Activated CD8-positive, alpha-beta T cell treated with anti-CD3 and anti-CD28 coated beads for 36 hours (primary cell): ENCODE measurements at regions not wholly inside any gene's neighbourhood (a gene's known extent, or its start where the extent isn't known, plus 50 kb on each side); places are given as distances from the start of the nearest gene placed in this dataset.

Source experiments
- ATAC-seq: fragments of 200-7000 bp; cut with Tn5 transposase; one replicate; pipeline ENCODE4 v1.10.0; 2021; ENCODE audit warnings: mild to moderate bottlenecking, moderate library complexity
- CTCF ChIA-PET: fragments of 350-600 bp; sonication (Branson Sonifier 250); formaldehyde crosslinking; loops from one replicate; lab custom pipeline; 2021; ENCODE audit warnings: antibody characterized with exemption; lab: Charles Lee
- POLR2A ChIA-PET: fragments of 350-600 bp; sonication (Branson Sonifier 250); formaldehyde crosslinking; loops from one replicate; lab custom pipeline; 2021; ENCODE audit warnings: antibody characterized with exemption; lab: Charles Lee
- DNase-seq: peaks from one replicate; pipeline ENCODE4 v3.0.0-alpha.2; 2020
- H3K27ac Mint-ChIP-seq: one replicate; pipeline ENCODE4 v1.8.0; 2021; ENCODE audit warnings: mild to moderate bottlenecking, mixed read lengths
- H3K27me3 Mint-ChIP-seq: one replicate; pipeline ENCODE4 v1.8.0; 2021; ENCODE audit warnings: mixed read lengths
- H3K36me3 Mint-ChIP-seq: one replicate; pipeline ENCODE4 v1.8.0; 2021; ENCODE audit warnings: low read depth, mixed read lengths
- H3K4me1 Mint-ChIP-seq: one replicate; pipeline ENCODE4 v1.8.0; 2021; ENCODE audit warnings: low read depth, mixed read lengths
- H3K4me3 Mint-ChIP-seq: one replicate; pipeline ENCODE4 v1.8.0; 2021; ENCODE audit warnings: mild to moderate bottlenecking, moderate library complexity, mixed read lengths
- H3K9me3 Mint-ChIP-seq: one replicate; pipeline ENCODE4 v1.8.0; 2021; ENCODE audit warnings: mixed read lengths
- CTCF ChIP-seq: fragments of 200-600 bp; IDR thresholded peaks from one replicate; pipeline ENCODE4 v1.8.0; 2022; ENCODE audit warnings: antibody characterized with exemption, mild to moderate bottlenecking
- intact Hi-C: fragments of 100-400 bp; cut with micrococcal nuclease; formaldehyde crosslinking; loops from one replicate; pipeline ENCODE4 v1.10.0; 2022

DNA sequence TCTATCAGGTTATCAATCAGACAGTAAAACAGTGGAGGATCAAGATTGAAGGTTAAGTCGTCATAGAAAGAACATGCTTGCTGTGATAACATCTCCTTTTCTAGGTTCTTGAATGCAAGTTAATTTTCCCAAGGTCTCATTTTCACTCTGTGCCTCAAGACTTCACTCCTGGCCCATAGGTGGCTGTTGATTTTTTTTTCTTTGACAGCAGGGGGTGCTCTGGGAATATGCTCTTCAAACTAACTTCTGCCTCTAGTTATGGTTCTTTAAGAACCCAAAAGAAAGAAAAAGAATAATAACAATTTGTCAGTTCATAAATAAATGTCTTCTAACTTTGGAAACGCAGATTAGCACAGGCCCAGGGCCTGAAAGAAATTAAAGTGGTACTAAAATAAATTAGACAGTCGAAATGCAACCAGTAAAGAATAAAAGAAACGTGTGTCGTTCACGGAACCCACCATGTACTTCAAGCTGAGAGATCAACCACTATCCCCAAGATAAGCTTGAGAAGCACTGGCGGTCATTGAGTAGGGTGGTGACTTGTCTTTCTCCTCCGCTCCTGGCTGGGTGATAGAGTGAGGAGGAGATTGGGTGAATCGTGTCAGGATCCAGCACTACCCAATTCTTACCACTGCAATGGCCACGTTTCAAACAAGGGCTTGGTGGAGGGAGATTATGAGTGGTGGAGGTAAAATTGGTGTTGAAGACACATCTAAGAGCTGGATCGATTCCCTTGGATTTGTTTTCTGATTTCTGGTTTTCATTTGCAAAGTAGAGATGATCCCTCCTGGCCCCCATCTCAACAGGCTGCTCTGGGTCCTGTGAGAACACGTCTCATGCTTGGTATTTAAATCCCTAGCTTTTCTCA, 93.4 kb upstream of the IRX4 start:
- CTCF ChIA-PET, result interaction anchor here (0.7 to 1.0 kb wide), 2 partner anchors 9 to 11 kb away, joined by 3 to 4 read pairs; no protein-coding TSS in a partner anchor
- TF ChIP-seq CTCF, result no peak
- POLR2A ChIA-PET, result no interaction called here
- Mint-ChIP-seq H3K27me3 (peaks cover 16% of the 10 kb centered on the region), H3K4me3 (no peak overlapping the region), H3K36me3 (no peaks in the 10 kb centered on the region), H3K4me1 (no peaks in the 10 kb centered on the region), H3K9me3 (no peaks in the 10 kb centered on the region), H3K27ac (no peak overlapping the region)
- intact Hi-C loops, result no loop called here
- DNase-seq (no peak), ATAC-seq (no peak)

DNA sequence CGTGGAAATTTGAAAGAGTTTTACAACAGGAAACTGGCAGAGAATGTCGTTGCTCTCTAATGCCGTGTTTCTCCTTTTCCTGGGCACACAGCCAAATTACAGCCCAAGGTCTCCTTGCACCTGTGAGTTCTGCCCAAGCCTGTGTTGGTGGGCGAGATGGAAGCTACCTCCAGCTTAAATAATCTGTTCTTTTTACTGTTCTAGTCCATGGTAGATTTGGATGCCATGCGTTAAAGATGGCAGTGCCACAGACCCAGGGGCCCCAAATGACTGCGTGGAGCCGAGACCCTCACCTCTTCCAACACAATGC, 92.6 kb upstream of the IRX4 start:
- no peak for ATAC-seq

GRCh38 chr5:1974501-1975405, 92.0 kb upstream of the IRX4 start:
- Mint-ChIP-seq H3K27ac (no peak overlapping the region), H3K4me1 (no peaks in the 10 kb centered on the region), H3K27me3 (peaks cover 16% of the 10 kb centered on the region), H3K4me3 (no peak overlapping the region), H3K9me3 (no peaks in the 10 kb centered on the region), H3K36me3 (no peaks in the 10 kb centered on the region)
- POLR2A ChIA-PET, result interaction anchor here (0.6 to 1.0 kb wide), 2 partner anchors 9 to 18 kb away, joined by 3 read pairs; no protein-coding TSS in a partner anchor
- CTCF ChIA-PET, result no interaction called here
- DNase-seq, result no peak
- no peak for ATAC-seq
- TF ChIP-seq CTCF, result no peak
- intact Hi-C loops, result no loop called here

More for the DNA sequence above, 92.6 kb upstream of the IRX4 start:
- no peaks in the 10 kb centered on the region for H3K36me3 Mint-ChIP-seq
- H3K4me1 Mint-ChIP-seq, result no peaks in the 10 kb centered on the region
- no peak for DNase-seq
- TF ChIP-seq CTCF, result no peak
- ChIA-PET CTCF (no interaction called here), POLR2A (interaction anchor here (0.6 to 1.0 kb wide), 2 partner anchors 10 to 18 kb away, joined by 3 read pairs; no protein-coding TSS in a partner anchor)
- no peak overlapping the region for H3K27ac Mint-ChIP-seq
- no peak overlapping the region for H3K4me3 Mint-ChIP-seq
- H3K27me3 Mint-ChIP-seq, result peaks cover 16% of the 10 kb centered on the region
- no peaks in the 10 kb centered on the region for H3K9me3 Mint-ChIP-seq
- intact Hi-C loops, result no loop called here

DNA sequence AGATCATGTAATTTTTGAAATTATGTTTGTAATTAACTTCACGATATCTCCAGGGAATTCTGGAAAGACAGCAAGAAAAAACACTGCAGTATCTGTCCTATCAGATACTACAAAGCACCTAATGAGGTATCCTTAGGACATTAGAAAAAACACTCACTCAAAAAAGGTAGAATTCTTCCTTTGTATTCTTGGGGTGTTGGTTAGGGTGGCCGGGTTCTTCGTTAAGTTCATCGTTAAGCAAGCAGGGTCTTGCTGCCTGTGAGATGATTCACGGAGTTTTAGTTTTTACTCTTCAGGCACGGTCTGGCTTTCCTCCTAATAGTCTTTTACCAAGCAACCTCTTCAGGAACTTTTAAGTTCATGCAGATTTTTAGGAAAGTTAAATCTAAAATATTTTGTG, 91.4 kb upstream of the IRX4 start:
- Mint-ChIP-seq H3K27me3 (peaks cover 16% of the 10 kb centered on the region), H3K9me3 (no peaks in the 10 kb centered on the region), H3K4me1 (no peaks in the 10 kb centered on the region), H3K27ac (no peak overlapping the region), H3K36me3 (no peaks in the 10 kb centered on the region), H3K4me3 (no peak overlapping the region)
- no peak for TF ChIP-seq CTCF
- CTCF ChIA-PET, result no interaction called here
- intact Hi-C loops, result no loop called here
- ATAC-seq (no peak), DNase-seq (no peak)
- POLR2A ChIA-PET, result no interaction called here
